ENCODE measurements at regions not wholly inside any gene's neighbourhood (a gene's known extent, or its start where the extent isn't known, plus 50 kb on each side); places are given as distances from the start of the nearest gene placed in this dataset.

DNA sequence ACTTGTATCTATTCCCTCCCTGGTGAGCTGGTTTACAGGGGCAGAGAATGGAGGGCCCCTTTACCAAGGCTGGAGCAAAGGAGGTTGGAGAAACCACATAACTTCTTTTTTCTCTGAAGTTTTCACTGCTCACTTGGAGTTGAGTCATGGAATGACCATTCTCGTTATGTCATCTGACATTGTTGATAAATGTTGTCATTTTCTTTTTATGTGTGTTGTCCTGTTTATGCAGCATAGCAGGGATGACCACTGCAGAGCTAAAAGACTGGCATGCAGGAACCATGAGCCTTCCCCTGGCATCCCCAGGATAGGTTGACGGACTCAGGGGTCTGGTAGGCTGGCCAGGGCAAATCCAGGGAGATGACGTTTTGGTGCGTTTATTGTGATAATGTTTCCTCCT, 256.8 kb upstream of the DDHD1 start:
- H3K27ac ChIP-seq (ENCODE audit: low read depth, low read length) = no peak overlapping the region
- H2AFZ ChIP-seq (ENCODE audit: low read depth, low read length, severe bottlenecking) = no peak overlapping the region

GRCh38 chr14:53409289-53409688, 256.2 kb upstream of the DDHD1 start:
- Histone ChIP-seq H3K4me3 (ENCODE audit: insufficient read depth, low read length, poor library complexity, severe bottlenecking) (no peak overlapping the region), H3K9me3 (ENCODE audit: insufficient read depth, low read length) (no peaks in the 10 kb centered on the region), H3K79me2 (ENCODE audit: insufficient read depth, low read length) (no peaks in the 10 kb centered on the region), H3K9me2 (replicated peaks; ENCODE audit: insufficient read depth, low read length) (no peaks in the 10 kb centered on the region), H3K27ac (ENCODE audit: low read depth, low read length) (no peak overlapping the region), H3K9ac (ENCODE audit: low read length) (no peak overlapping the region), H3K4me2 (ENCODE audit: low read depth, low read length, poor library complexity, severe bottlenecking) (no peak overlapping the region), H4K20me1 (ENCODE audit: low read depth, low read length) (no peaks in the 10 kb centered on the region), H3K27me3 (ENCODE audit: low read length) (no peaks in the 10 kb centered on the region), H2AFZ (ENCODE audit: low read depth, low read length, severe bottlenecking) (no peak overlapping the region), H3K36me3 (ENCODE audit: low read length) (no peaks in the 10 kb centered on the region), H3F3A (ENCODE audit: insufficient read depth) (no peaks in the 10 kb centered on the region)
- TF ChIP-seq, protein P1, sequence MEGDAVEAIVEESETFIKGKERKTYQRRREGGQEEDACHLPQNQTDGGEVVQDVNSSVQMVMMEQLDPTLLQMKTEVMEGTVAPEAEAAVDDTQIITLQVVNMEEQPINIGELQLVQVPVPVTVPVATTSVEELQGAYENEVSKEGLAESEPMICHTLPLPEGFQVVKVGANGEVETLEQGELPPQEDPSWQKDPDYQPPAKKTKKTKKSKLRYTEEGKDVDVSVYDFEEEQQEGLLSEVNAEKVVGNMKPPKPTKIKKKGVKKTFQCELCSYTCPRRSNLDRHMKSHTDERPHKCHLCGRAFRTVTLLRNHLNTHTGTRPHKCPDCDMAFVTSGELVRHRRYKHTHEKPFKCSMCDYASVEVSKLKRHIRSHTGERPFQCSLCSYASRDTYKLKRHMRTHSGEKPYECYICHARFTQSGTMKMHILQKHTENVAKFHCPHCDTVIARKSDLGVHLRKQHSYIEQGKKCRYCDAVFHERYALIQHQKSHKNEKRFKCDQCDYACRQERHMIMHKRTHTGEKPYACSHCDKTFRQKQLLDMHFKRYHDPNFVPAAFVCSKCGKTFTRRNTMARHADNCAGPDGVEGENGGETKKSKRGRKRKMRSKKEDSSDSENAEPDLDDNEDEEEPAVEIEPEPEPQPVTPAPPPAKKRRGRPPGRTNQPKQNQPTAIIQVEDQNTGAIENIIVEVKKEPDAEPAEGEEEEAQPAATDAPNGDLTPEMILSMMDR (IDR thresholded peaks at IDR 0.05; ENCODE audit: insufficient read depth, low read length, poor library complexity, severe bottlenecking) = no peak
- TF ChIP-seq EZH2phosphoT487 (conservative IDR thresholded peaks at IDR 0.05; ENCODE audit: low read length) = no peak

More for the DNA sequence above, 256.8 kb upstream of the DDHD1 start:
- H3K27me3 ChIP-seq (ENCODE audit: low read length) = no peaks in the 10 kb centered on the region
- H3K79me2 ChIP-seq (ENCODE audit: insufficient read depth, low read length) = no peaks in the 10 kb centered on the region
- H3K9ac ChIP-seq (ENCODE audit: low read length) = no peak overlapping the region
- no peak for TF ChIP-seq EZH2phosphoT487 (conservative IDR thresholded peaks at IDR 0.05; ENCODE audit: low read length)
- TF ChIP-seq, protein P1 (IDR thresholded peaks at IDR 0.05; ENCODE audit: insufficient read depth, low read length, poor library complexity, severe bottlenecking) = no peak
- H3K9me2 ChIP-seq (replicated peaks; ENCODE audit: insufficient read depth, low read length) = no peaks in the 10 kb centered on the region
- H3K36me3 ChIP-seq (ENCODE audit: low read length) = no peaks in the 10 kb centered on the region
- H4K20me1 ChIP-seq (ENCODE audit: low read depth, low read length) = no peaks in the 10 kb centered on the region
- no peak overlapping the region for H3K4me2 ChIP-seq (ENCODE audit: low read depth, low read length, poor library complexity, severe bottlenecking)
- no peak overlapping the region for H3K4me3 ChIP-seq (ENCODE audit: insufficient read depth, low read length, poor library complexity, severe bottlenecking)
- H3F3A ChIP-seq (ENCODE audit: insufficient read depth) = no peaks in the 10 kb centered on the region
- no peaks in the 10 kb centered on the region for H3K9me3 ChIP-seq (ENCODE audit: insufficient read depth, low read length)

DNA sequence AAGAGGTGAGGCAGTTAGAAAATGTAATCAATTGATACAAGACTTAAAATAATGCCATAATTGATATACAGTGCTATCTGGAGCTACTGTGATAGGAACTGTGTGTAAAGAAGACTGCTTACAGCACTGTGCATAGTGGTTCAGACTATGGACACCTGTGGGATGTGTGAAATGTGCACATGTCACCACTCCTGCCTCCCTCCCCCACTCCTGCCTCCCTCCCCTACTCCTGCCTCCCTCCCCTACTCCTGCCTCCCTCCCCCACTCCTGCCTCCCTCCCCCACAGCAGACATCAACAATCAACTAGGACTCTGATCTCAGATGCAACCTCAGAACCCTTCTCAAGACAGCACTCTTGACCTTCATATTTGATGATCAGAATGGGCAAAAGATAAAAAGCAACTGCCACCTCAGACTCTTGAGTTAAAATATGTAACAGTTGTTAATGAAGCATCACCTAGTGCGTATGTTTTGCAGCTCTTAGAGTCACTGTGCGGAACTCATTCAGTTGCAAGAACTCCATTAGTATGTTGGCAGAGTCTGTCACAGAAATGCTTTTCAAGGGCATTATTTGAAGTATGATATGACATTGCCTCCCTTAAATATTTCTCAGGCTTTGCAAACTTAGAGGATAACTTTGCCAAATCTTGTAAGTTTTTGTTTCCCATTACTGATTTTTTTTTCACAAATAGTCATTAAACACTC, 255.2 kb upstream of the DDHD1 start:
- Histone ChIP-seq H3K9me2 (replicated peaks; ENCODE audit: insufficient read depth, low read length) (no peaks in the 10 kb centered on the region), H3K9ac (ENCODE audit: low read length) (no peak overlapping the region), H2AFZ (ENCODE audit: low read depth, low read length, severe bottlenecking) (no peak overlapping the region), H3K9me3 (ENCODE audit: insufficient read depth, low read length) (no peaks in the 10 kb centered on the region), H3K4me3 (ENCODE audit: insufficient read depth, low read length, poor library complexity, severe bottlenecking) (no peak overlapping the region), H3K4me2 (ENCODE audit: low read depth, low read length, poor library complexity, severe bottlenecking) (no peak overlapping the region), H3K27ac (ENCODE audit: low read depth, low read length) (no peak overlapping the region), H4K20me1 (ENCODE audit: low read depth, low read length) (no peaks in the 10 kb centered on the region), H3K27me3 (ENCODE audit: low read length) (no peaks in the 10 kb centered on the region), H3K36me3 (ENCODE audit: low read length) (no peaks in the 10 kb centered on the region), H3K79me2 (ENCODE audit: insufficient read depth, low read length) (no peaks in the 10 kb centered on the region), H3F3A (ENCODE audit: insufficient read depth) (no peaks in the 10 kb centered on the region)
- TF ChIP-seq, protein P1 (IDR thresholded peaks at IDR 0.05; ENCODE audit: insufficient read depth, low read length, poor library complexity, severe bottlenecking) = no peak
- TF ChIP-seq EZH2phosphoT487 (conservative IDR thresholded peaks at IDR 0.05; ENCODE audit: low read length) = no peak

Measured in SU-DHL-6 (cell line).